Kidney epithelial cell (primary cell): ENCODE measurements at regions not wholly inside any gene's neighbourhood (a gene's known extent, or its start where the extent isn't known, plus 50 kb on each side); places are given as distances from the start of the nearest gene placed in this dataset.

Experiments used
- DNase-seq: peaks from one replicate; pipeline ENCODE4 v3.0.0-alpha.2; 2010; ENCODE audit warnings: low read depth
- H3K27me3 ChIP-seq: 2 replicates; pipeline ENCODE4 v1.6.0; 2011; ENCODE audit warnings: low read length; ENCODE audit not compliant: control insufficient read depth, insufficient read depth
- H3K36me3 ChIP-seq: 2 replicates; pipeline ENCODE4 v1.5.1; 2011; ENCODE audit warnings: low read length; ENCODE audit not compliant: control insufficient read depth, insufficient read depth
- H3K4me3 ChIP-seq: 2 replicates; pipeline ENCODE4 v1.5.1; 2011; ENCODE audit warnings: low read depth, mild to moderate bottlenecking, control low read depth, low read length
- CTCF ChIP-seq: IDR thresholded peaks from 2 replicates; pipeline ENCODE4 v1.5.1; 2011; ENCODE audit warnings: mild to moderate bottlenecking, moderate library complexity, low read length, control low read depth, inconsistent platforms; ENCODE audit not compliant: insufficient read depth, poor library complexity, severe bottlenecking

GRCh38 chr1:5525597-5526384, 466.4 kb downstream of the NPHP4 start:
- no peak for TF ChIP-seq CTCF
- no peaks in the 10 kb centered on the region for H3K27me3 ChIP-seq
- H3K36me3 ChIP-seq: no peaks in the 10 kb centered on the region
- no peak for DNase-seq
- no peak overlapping the region for H3K4me3 ChIP-seq

- no peak overlapping the region for H3K4me3 ChIP-seq
- no peak for DNase-seq
- no peaks in the 10 kb centered on the region for H3K36me3 ChIP-seq
- TF ChIP-seq CTCF: no peak
- no peaks in the 10 kb centered on the region for H3K27me3 ChIP-seq
Observed at GRCh38 chr1:5522531-5523145, 469.6 kb downstream of the NPHP4 start.

- Histone ChIP-seq H3K27me3 (no peaks in the 10 kb centered on the region), H3K36me3 (no peaks in the 10 kb centered on the region), H3K4me3 (no peak overlapping the region)
- DNase-seq: no peak
- TF ChIP-seq CTCF: no peak
Observed at GRCh38 chr1:5519366-5520135, 472.7 kb downstream of the NPHP4 start.

- TF ChIP-seq CTCF: no peak
- DNase-seq: no peak
- no peaks in the 10 kb centered on the region for H3K36me3 ChIP-seq
- H3K27me3 ChIP-seq: no peaks in the 10 kb centered on the region
- H3K4me3 ChIP-seq: no peak overlapping the region
Observed at GRCh38 chr1:5516756-5517155, 475.5 kb downstream of the NPHP4 start.

GRCh38 chr1:5515501-5515900, 476.7 kb downstream of the NPHP4 start:
- Histone ChIP-seq H3K27me3 (no peaks in the 10 kb centered on the region), H3K4me3 (no peak overlapping the region), H3K36me3 (no peaks in the 10 kb centered on the region)
- no peak for TF ChIP-seq CTCF
- DNase-seq: no peak
